Stimulated activated CD4-positive, alpha-beta T cell treated with anti-CD3 and anti-CD28 coated beads, Interleukin-4, amount 100 ng/mL, for 48 hours (primary cell): ENCODE measurements at regions not wholly inside any gene's neighbourhood (a gene's known extent, or its start where the extent isn't known, plus 50 kb on each side); places are given as distances from the start of the nearest gene placed in this dataset.

ENCODE experiments used
- DNase-seq, 2 donors: peaks; one replicate each; pipeline ENCODE4 v3.0.0-alpha.2; 2020; ENCODE audit warnings: low read depth in 2 of 2

GRCh38 chr15:91665212-91665611 is 188.3 kb upstream of the SLCO3A1 start:
- DNase-seq, result no peak

DNA sequence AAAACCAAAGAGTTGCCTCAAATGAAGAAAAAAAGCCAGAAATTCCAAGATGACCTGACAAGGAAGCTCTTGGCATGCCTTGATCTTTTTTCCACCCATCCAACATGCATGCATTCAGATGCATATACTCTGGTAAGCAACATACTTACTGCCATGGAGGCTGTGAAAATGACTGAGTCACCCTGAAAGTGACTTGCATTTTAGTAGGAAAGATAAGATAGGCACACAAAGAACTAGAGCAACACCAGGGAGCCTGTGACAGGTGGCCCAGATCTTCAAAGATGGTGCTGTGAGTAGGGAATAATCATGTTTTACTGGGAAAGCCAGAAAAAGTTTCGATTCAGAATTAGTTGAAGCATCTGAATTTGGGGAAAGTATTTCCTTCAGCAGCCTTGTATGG is 185.1 kb upstream of the SLCO3A1 start:
- no peak for DNase-seq

GRCh38 chr15:91670108-91670507 is 183.4 kb upstream of the SLCO3A1 start:
- DNase-seq, result no peak

DNA sequence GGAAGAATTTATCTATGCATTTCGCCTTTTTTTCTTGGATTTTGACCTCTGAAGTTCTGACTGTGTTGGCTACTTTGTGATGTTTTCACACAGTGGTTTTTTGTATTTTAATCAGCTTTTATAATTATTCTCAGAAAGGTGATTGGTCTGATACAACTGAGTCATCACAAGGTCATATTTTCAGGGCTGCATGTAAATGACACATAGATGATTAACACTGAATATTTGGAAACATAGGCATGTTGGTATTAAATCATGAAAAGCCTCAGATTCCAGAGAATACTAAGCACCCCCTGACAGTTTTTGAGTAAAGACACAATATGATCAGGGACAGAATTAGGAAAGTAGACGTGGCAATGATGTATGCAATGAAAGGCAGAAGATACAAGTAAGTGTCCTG is 175.5 kb upstream of the SLCO3A1 start:
- no peak for DNase-seq

- DNase-seq, result no peak
Measured at GRCh38 chr15:91679447-91679846, 174.1 kb upstream of the SLCO3A1 start.

DNA sequence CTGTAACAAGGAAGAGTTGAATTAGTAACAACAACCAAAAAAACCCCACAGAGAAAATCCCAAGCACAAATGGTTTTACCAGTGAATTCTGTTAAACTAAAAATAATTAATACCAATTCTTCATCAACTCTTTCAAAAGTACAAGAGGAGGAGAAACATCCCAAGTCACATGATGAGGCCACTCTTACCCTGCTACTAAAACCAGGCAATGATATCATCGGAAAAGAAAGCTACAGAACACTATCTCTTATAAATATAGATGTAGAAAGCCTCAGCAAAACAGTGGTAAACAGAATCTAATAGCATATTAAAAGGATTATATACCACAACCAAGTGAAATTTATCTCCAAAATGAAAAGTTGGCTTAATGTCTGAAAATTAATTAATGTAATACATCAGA is 168.1 kb upstream of the SLCO3A1 start:
- DNase-seq, result no peak

- DNase-seq, result no peak
Measured at GRCh38 chr15:91688811-91689210, 164.7 kb upstream of the SLCO3A1 start.

DNA sequence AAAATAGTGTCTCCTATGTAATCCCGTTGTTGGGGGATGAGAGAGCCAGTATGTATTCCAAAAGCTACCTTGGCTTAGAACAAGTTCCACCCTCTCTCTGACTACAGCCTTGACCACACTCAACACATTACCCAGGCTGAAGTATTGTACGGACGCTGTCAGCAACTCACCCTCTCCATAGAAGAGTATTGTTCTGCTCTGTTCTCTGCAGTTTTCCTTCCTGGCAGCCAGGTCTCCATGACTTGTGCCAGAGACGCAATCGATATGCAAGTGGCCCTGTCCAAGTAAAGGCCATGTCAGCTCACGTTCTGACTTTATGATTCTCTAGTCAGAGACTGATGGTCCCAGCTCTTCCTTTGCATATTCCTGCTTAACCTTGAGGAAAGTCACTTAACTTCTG is 164.1 kb upstream of the SLCO3A1 start:
- no peak for DNase-seq

- DNase-seq, result no peak
Measured at GRCh38 chr15:91692596-91692995, 160.9 kb upstream of the SLCO3A1 start.

GRCh38 chr15:91694131-91694830 is 159.2 kb upstream of the SLCO3A1 start:
- DNase-seq, result no peak

- no peak for DNase-seq
Measured at GRCh38 chr15:91694831-91695210, 158.7 kb upstream of the SLCO3A1 start.

GRCh38 chr15:91695799-91696198 is 157.7 kb upstream of the SLCO3A1 start:
- no peak for DNase-seq

DNA sequence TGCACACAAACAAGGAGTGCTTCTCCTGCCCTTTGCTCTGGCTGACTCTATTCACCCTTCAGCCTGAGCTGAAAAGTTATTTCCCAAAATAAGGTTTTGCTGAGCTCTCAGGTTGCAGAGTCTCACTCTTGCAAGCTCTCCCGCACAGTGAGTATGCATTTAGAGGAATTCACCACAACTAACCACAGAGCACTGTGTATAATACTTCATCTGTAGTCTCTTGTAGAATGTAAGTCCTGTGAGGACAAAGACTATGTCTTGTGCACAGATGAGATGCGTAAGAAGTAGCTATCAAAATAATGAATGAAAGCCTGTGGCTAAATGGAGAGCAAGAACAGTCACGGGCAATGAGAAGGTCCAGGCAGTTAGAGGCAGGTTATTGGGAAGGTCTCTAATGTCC is 156.5 kb upstream of the SLCO3A1 start:
- DNase-seq, result no peak

GRCh38 chr15:91698241-91698640 is 155.3 kb upstream of the SLCO3A1 start:
- no peak for DNase-seq

- DNase-seq, result no peak
Measured at GRCh38 chr15:91699741-91700140, 153.8 kb upstream of the SLCO3A1 start.

GRCh38 chr15:91703274-91703673 is 150.2 kb upstream of the SLCO3A1 start:
- DNase-seq, result no peak

DNA sequence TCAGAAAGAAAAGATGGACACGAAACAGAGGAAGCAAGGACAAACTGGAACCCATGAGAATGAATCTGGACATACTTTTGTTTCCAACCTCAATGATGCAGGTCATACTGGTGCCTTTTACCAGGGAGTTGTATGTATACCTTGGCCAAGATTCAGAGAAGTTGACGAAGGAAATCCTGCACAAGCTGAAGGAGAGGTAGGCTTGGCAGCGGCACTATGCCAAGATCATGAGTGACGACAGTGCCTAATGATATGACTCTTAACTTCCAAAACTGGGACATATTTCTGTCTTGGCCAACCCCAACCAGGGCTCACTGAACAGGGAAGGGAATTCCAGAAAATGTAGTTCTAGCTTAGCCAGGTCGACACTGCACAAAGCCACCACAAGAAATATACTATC is 149.2 kb upstream of the SLCO3A1 start:
- DNase-seq, result no peak

GRCh38 chr15:91706322-91707032 is 147.0 kb upstream of the SLCO3A1 start:
- DNase-seq, result peak; percentile 82 to 83

GRCh38 chr15:91710080-91710698 is 143.3 kb upstream of the SLCO3A1 start:
- DNase-seq, result no peak

DNA sequence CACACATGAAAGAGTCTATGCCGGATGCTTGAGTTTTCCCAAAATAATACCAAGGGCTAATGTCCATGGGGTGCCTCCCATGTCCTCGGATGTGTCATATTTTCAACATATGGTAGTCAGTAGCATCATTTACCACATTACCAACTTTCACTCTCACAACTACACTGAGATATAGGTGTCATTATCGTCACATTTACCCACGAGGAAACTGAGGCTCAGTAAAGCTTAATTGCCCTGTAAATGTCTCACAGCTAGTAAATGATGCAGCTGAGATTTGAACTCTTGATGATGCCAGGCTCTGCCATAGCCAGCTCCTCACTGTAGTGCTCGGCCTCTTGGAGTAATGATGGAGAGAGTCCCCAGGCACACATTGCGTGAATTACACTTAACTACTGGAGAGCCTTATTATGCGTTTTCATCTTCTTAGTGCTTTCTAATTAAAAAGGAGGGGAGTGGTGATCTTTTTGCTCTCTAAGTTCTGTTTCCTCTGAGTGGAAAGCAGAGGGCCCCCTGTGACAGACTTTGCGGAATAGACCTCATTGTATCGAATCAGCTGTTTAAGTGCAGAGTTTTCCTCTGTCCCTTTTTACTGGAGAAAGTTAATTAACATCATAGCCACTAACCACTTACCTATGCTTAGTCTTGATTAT is 142.0 kb upstream of the SLCO3A1 start:
- no peak for DNase-seq

DNA sequence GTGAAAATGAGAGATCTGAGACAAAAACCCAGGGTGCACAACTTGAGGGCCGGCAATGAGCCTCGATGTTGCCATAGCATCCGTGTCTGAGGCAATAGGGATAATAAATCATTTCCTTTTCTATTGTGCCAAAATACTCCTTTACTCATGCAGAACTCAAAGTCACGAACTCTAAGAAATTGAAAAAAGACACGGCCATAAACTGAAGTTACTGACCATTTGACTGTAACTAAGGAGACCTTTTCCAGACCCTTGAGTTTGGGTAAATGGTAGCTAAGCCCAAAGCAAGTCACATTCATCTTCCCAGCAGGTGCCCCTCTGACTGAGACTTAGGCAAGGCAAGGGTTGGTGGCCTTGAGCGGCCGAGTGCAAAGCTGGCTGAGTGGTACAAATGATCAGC is 141.2 kb upstream of the SLCO3A1 start:
- DNase-seq, result no peak

GRCh38 chr15:91716536-91716935 is 137.0 kb upstream of the SLCO3A1 start:
- DNase-seq, result no peak

- DNase-seq, result no peak
Measured at GRCh38 chr15:91717811-91718210, 135.7 kb upstream of the SLCO3A1 start.
